ENCODE measurements at regions not wholly inside any gene's neighbourhood (a gene's known extent, or its start where the extent isn't known, plus 50 kb on each side); places are given as distances from the start of the nearest gene placed in this dataset.
"Not testable (repeated sequence)": the region's sequence is repeated elsewhere in the genome, so short reads cannot be mapped to it uniquely, and the experiment has no call there.

DNA sequence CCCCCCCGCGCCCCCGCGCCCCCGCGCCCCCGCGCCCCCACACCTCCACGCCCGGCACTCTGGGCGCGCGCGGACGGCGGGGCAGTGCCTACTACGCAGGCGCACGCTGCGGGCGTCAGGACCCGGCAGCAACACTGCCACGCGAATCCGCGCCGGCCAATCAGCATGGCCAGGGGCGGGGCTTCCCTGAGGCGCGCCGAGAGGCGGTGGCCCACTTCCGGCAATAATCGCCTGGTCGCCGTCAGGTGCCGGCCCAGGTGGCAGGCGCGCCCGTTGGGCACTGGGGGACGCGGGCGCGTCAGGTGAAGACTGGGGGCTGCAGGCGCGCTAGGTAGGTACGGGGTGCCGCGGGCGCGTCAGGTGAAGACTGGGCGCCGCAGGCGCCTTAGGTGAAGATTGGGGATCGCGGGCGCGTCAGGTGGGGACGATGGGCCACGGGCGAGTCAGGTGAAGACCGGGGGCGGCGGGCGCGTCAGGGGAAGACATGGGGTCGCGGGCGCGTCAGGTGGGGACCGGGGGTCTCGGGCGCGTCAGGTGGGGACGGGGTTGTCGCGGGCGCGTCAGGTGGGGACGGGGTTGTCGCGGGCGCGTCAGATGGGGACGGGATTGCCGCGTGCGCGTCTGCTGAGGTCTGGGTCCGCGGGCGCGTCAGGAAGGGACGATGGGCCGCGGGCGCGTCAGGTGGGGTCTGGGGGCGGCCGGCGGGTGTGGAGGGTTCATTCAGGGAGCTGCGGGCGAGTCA is 219.1 kb downstream of the RTP5 start:
- H3K36me3 ChIP-seq (ENCODE audit: control insufficient read depth in 4 of 4, insufficient read depth in 4 of 4, low read length in 4 of 4) = no peaks in the 10 kb centered on the region
- H3K27ac ChIP-seq (ENCODE audit: low read depth in 1 of 2, low read length in 1 of 2) = peak overlapping the region; percentile 9 to 73
- peak overlapping the region in 1 of 2 donors; percentile 25 for H3K9ac ChIP-seq (ENCODE audit: insufficient read depth in 1 of 2, low read length in 2 of 2)
- peak; percentile 97 for ATAC-seq (ENCODE audit: insufficient read depth, low FRiP score)
- TF ChIP-seq, protein P1, sequence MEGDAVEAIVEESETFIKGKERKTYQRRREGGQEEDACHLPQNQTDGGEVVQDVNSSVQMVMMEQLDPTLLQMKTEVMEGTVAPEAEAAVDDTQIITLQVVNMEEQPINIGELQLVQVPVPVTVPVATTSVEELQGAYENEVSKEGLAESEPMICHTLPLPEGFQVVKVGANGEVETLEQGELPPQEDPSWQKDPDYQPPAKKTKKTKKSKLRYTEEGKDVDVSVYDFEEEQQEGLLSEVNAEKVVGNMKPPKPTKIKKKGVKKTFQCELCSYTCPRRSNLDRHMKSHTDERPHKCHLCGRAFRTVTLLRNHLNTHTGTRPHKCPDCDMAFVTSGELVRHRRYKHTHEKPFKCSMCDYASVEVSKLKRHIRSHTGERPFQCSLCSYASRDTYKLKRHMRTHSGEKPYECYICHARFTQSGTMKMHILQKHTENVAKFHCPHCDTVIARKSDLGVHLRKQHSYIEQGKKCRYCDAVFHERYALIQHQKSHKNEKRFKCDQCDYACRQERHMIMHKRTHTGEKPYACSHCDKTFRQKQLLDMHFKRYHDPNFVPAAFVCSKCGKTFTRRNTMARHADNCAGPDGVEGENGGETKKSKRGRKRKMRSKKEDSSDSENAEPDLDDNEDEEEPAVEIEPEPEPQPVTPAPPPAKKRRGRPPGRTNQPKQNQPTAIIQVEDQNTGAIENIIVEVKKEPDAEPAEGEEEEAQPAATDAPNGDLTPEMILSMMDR (IDR thresholded peaks at IDR 0.05; ENCODE audit: control extremely low read depth, extremely low read depth) = no peak
- no peaks in the 10 kb centered on the region for H3K27me3 ChIP-seq (ENCODE audit: control insufficient read depth in 3 of 3, insufficient read depth in 3 of 3, low read length in 2 of 3)
- DNase-seq = peak; percentile 76 to 89 (median 83)
- H3K4me3 ChIP-seq = peak overlapping the region; percentile 75
- 0 to 1% methylated on average over 62 to 103 of the region's 103 CpGs for WGBS, 2 donors
- H3K9me3 ChIP-seq (ENCODE audit: control insufficient read depth in 4 of 4, insufficient read depth in 3 of 4, low read length in 3 of 4) = no peaks in the 10 kb centered on the region
- H3K4me1 ChIP-seq (ENCODE audit: control insufficient read depth in 5 of 5, insufficient read depth in 5 of 5, low read length in 5 of 5) = no peaks in the 10 kb centered on the region

DNA sequence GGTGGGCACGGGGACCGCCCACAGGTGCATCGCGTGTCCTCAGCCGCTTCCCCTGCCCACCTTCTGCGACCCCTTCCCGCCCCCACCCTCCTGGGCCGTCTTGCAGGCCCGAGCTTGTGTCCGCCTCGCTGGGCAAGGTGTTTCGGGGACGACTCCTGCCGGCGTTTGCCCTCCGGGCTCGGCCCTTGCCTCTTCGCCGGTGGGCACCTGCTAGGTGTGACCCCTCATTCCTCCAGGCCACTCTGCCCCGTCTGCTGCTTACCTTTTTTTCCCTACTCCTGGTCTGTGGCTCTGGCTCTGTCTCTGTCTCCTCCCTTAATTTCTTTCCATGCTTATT is 219.7 kb downstream of the RTP5 start:
- not testable (repeated sequence) for H3K9me3 ChIP-seq (ENCODE audit: control insufficient read depth in 4 of 4, insufficient read depth in 3 of 4, low read length in 3 of 4); H3K27ac ChIP-seq (ENCODE audit: low read depth in 1 of 2, low read length in 1 of 2); H3K36me3 ChIP-seq (ENCODE audit: control insufficient read depth in 4 of 4, insufficient read depth in 4 of 4, low read length in 4 of 4); H3K4me1 ChIP-seq (ENCODE audit: control insufficient read depth in 5 of 5, insufficient read depth in 5 of 5, low read length in 5 of 5); DNase-seq; H3K27me3 ChIP-seq (ENCODE audit: control insufficient read depth in 3 of 3, insufficient read depth in 3 of 3, low read length in 2 of 3); H3K9ac ChIP-seq (ENCODE audit: insufficient read depth in 1 of 2, low read length in 2 of 2)
- H3K4me3 ChIP-seq = peak overlapping the region; percentile 75
- ATAC-seq (ENCODE audit: insufficient read depth, low FRiP score) = peak; percentile 2
- 7% methylated on average over 8 to 18 of the region's 20 CpGs for WGBS, 2 donors

DNA sequence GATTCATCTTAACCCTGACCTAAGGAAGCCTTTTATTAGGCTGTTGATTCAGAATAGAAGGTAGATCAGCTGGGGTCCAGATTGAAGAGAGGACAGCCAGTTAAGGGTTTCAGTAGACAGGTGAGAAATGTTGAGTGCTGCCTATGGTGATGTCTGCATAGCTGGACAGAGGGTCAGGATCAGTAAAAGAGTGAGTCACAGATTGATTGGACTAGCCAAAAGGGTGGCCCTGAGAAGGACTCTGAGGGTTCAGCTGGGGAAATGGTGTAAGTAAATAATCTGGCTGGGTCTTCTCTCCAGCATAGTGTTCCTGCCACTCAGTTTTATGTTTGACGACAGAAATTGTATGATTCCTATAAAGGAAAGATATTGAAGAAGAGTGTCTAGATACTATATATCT is 227.7 kb downstream of the RTP5 start:
- H3K27ac ChIP-seq (ENCODE audit: low read depth in 1 of 2, low read length in 1 of 2); H3K9ac ChIP-seq (ENCODE audit: insufficient read depth in 1 of 2, low read length in 2 of 2); H3K27me3 ChIP-seq (ENCODE audit: control insufficient read depth in 3 of 3, insufficient read depth in 3 of 3, low read length in 2 of 3); H3K4me1 ChIP-seq (ENCODE audit: control insufficient read depth in 5 of 5, insufficient read depth in 5 of 5, low read length in 5 of 5); H3K9me3 ChIP-seq (ENCODE audit: control insufficient read depth in 4 of 4, insufficient read depth in 3 of 4, low read length in 3 of 4); H3K4me3 ChIP-seq; H3K36me3 ChIP-seq (ENCODE audit: control insufficient read depth in 4 of 4, insufficient read depth in 4 of 4, low read length in 4 of 4); DNase-seq; ATAC-seq (ENCODE audit: insufficient read depth, low FRiP score): not testable (repeated sequence)
- WGBS, 2 donors = 98 to 100% methylated on average over 1 of the region's 1 CpG

DNA sequence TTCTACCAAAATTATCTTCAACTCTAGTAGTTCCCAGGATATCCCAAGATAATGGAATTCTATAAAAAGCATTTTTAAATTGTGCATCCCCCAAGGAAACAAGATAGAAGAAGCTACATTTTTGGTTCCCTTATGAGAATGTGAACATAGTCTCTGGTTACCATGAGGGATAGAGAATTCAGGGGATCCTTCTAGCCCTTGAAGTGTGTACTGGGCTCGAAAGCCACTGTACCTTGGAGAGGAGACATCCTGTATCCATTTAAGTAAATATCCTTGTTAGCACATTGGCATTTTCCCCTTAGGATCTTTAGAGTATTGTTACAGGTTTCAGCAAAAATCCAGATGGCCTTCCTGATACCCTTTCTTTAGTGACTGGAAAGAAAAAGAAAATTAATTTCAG is 228.5 kb downstream of the RTP5 start:
- WGBS, 2 donors = 63 to 69% methylated on average over 1 of the region's 1 CpG
- peaks cover 0 to 2% (median 0%) of the 10 kb centered on the region in 5 donors for H3K4me1 ChIP-seq (ENCODE audit: control insufficient read depth in 5 of 5, insufficient read depth in 5 of 5, low read length in 5 of 5)
- H3K36me3 ChIP-seq (ENCODE audit: control insufficient read depth in 4 of 4, insufficient read depth in 4 of 4, low read length in 4 of 4) = peaks cover 0 to 7% (median 0%) of the 10 kb centered on the region in 4 donors
- H3K9ac ChIP-seq (ENCODE audit: insufficient read depth in 1 of 2, low read length in 2 of 2) = no peak overlapping the region
- no peak overlapping the region for H3K4me3 ChIP-seq
- H3K9me3 ChIP-seq (ENCODE audit: control insufficient read depth in 4 of 4, insufficient read depth in 3 of 4, low read length in 3 of 4) = no peaks in the 10 kb centered on the region
- H3K27me3 ChIP-seq (ENCODE audit: control insufficient read depth in 3 of 3, insufficient read depth in 3 of 3, low read length in 2 of 3) = no peaks in the 10 kb centered on the region
- DNase-seq (no peak), ATAC-seq (ENCODE audit: insufficient read depth, low FRiP score) (no peak)
- no peak overlapping the region for H3K27ac ChIP-seq (ENCODE audit: low read depth in 1 of 2, low read length in 1 of 2)
- TF ChIP-seq, protein P1 (IDR thresholded peaks at IDR 0.05; ENCODE audit: control extremely low read depth, extremely low read depth) = no peak

Measured in lung (tissue), 11 donors.